HEK293T (cell line): ENCODE measurements at regions not wholly inside any gene's neighbourhood (a gene's known extent, or its start where the extent isn't known, plus 50 kb on each side); places are given as distances from the start of the nearest gene placed in this dataset.
A peak's percentile ranks its signal among the peaks of the same experiment; 100 is the strongest.
"Not testable (repeated sequence)": the region's sequence is repeated elsewhere in the genome, so short reads cannot be mapped to it uniquely, and the experiment has no call there.

Experiments
- CTCF ChIA-PET: fragments of 350-600 bp; formaldehyde crosslinking; extraction: SDS; loops from one replicate; lab custom pipeline; 2021; ENCODE audit warnings: antibody characterized with exemption, inconsistent platforms; lab: Yijun Ruan, JAX
- POLR2A ChIA-PET: fragments of 350-600 bp; formaldehyde crosslinking; extraction: SDS; loops from one replicate; lab custom pipeline; 2020; ENCODE audit warnings: antibody characterized with exemption, inconsistent platforms; lab: Yijun Ruan, JAX
- DNase-seq: peaks from one replicate; pipeline ENCODE4 v3.0.0; 2012; ENCODE audit warnings: mixed read lengths; ENCODE audit errors: extremely low spot score
- ARNT ChIP-seq: fragments of 450-650 bp; IDR thresholded peaks from 2 replicates; pipeline ENCODE4 v1.6.1; 2017; ENCODE audit warnings: mild to moderate bottlenecking
- BHLHE40 ChIP-seq: fragments of 450-650 bp; IDR thresholded peaks from 2 replicates; pipeline ENCODE4 v1.6.1; 2016; ENCODE audit warnings: mild to moderate bottlenecking, moderate library complexity, borderline replicate concordance
- CTBP1 ChIP-seq: fragments of 450-650 bp; IDR thresholded peaks from 2 replicates; pipeline ENCODE4 v1.6.1; 2016; ENCODE audit warnings: borderline replicate concordance
- ELF4 ChIP-seq: fragments of 450-650 bp; IDR thresholded peaks from 2 replicates; pipeline ENCODE4 v1.6.1; 2017; ENCODE audit warnings: antibody characterized with exemption
- FOXA1 ChIP-seq: fragments of 450-650 bp; IDR thresholded peaks from 2 replicates; pipeline ENCODE4 v1.6.1; 2016; ENCODE audit warnings: mild to moderate bottlenecking
- FOXK2 ChIP-seq: fragments of 450-650 bp; IDR thresholded peaks from 2 replicates; pipeline ENCODE4 v1.6.1; 2016; ENCODE audit warnings: mild to moderate bottlenecking
- FOXM1 ChIP-seq: fragments of 450-650 bp; IDR thresholded peaks from 2 replicates; pipeline ENCODE4 v1.6.1; 2017; ENCODE audit warnings: mild to moderate bottlenecking, borderline replicate concordance
- HDGF ChIP-seq: fragments of 450-650 bp; IDR thresholded peaks from 2 replicates; pipeline ENCODE4 v1.6.1; 2017; ENCODE audit warnings: antibody characterized with exemption, borderline replicate concordance
- L3MBTL2 ChIP-seq: fragments of 450-650 bp; conservative IDR thresholded peaks from 2 replicates; pipeline ENCODE4 v1.6.1; 2016; ENCODE audit warnings: mild to moderate bottlenecking
- LEF1 ChIP-seq: fragments of 450-650 bp; IDR thresholded peaks from 2 replicates; pipeline ENCODE4 v1.6.1; 2017; ENCODE audit warnings: mild to moderate bottlenecking, borderline replicate concordance
- NFRKB ChIP-seq: fragments of 450-650 bp; IDR thresholded peaks from 2 replicates; pipeline ENCODE4 v1.6.1; 2016; ENCODE audit warnings: mild to moderate bottlenecking, moderate library complexity
- SP1 ChIP-seq: fragments of 450-650 bp; IDR thresholded peaks from 2 replicates; pipeline ENCODE4 v1.6.1; 2017
- SUZ12 ChIP-seq: fragments of 450-650 bp; IDR thresholded peaks from 2 replicates; pipeline ENCODE4 v1.6.1; 2016; ENCODE audit warnings: mild to moderate bottlenecking
- TARDBP ChIP-seq: fragments of 450-650 bp; IDR thresholded peaks from 2 replicates; pipeline ENCODE4 v1.6.1; 2016
- ZNF384 ChIP-seq: fragments of 450-650 bp; IDR thresholded peaks from 2 replicates; pipeline ENCODE4 v1.6.1; 2016
- TF ChIP-seq, protein P1 (sequence below): fragments of 450-650 bp; IDR thresholded peaks from 2 replicates; pipeline ENCODE4 v1.6.1; 2016

DNA sequence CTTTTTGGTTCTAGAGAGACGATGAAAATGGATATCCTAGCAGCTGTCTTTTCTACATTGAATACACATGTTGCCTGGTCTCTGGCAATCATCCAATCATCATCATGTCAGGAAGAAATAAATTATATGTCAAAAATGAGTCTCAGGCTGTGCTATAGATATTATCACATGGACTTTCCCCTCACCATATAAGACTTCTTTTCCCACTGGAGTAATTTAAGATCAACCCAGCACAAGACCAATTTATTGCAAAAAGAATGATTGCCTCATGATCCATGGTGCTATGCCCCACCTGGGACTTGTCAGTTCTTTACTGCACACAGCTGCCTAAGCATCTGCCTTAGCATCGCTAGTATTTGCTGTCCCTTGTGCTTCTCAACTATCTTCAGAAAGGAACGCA, 783.7 kb upstream of the TMEFF2 start:
- no peak for DNase-seq
- no peak for TF ChIP-seq SP1
- no peak for TF ChIP-seq BHLHE40
- TF ChIP-seq FOXA1: no peak
- TF ChIP-seq TARDBP: no peak
- no peak for TF ChIP-seq SUZ12
- TF ChIP-seq ELF4: no peak
- POLR2A ChIA-PET: no interaction called here
- CTCF ChIA-PET: no interaction called here

DNA sequence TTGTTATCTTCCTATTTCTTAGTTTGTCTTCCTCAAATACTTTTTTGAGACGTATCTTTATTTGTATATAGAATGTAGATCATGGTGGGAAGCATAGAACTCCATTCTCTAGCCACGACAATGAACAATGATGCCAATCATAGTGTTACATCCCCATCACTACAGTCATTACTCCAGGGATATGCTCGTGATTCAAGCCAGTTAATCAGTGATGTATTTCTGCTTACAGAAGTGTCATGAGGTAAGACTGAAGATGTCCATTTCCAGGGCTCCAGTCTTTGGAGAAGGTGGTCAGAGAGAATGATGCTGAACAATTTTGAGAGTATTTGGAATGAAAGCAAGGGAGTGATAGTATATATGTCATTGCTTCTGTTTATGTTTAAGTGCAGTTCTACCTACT, 777.2 kb upstream of the TMEFF2 start:
- no peak for DNase-seq
- TF ChIP-seq ARNT: no peak
- no peak for TF ChIP-seq CTBP1
- TF ChIP-seq TARDBP: no peak
- no peak for TF ChIP-seq LEF1
- no peak for TF ChIP-seq SP1
- no peak for TF ChIP-seq BHLHE40
- ChIA-PET POLR2A (no interaction called here), CTCF (no interaction called here)

DNA sequence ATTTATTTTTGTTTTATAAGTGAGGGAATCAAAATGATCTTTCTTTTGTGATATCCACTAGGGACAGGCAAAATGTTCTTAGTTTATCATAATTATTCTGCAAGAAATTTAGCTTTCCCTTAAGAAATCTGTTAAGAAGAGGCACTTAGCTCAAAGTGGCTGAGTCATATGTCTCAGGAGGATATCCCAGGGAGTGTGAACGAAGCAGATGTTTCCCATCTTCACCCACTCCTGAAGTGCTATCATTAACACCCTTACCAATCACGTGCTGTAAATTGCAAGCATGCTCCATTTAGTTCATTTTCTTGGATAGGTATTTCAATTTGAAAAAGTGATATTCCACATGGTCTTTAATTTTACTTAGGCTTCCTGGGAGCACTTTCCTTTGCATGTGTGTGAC, 774.3 kb upstream of the TMEFF2 start:
- POLR2A ChIA-PET: no interaction called here
- DNase-seq: no peak
- peak; percentile 19; the same call in 1 of the 2 replicates for TF ChIP-seq L3MBTL2
- TF ChIP-seq ZNF384: no peak
- no peak for TF ChIP-seq FOXM1
- TF ChIP-seq FOXK2: no peak
- CTCF ChIA-PET: no interaction called here

DNA sequence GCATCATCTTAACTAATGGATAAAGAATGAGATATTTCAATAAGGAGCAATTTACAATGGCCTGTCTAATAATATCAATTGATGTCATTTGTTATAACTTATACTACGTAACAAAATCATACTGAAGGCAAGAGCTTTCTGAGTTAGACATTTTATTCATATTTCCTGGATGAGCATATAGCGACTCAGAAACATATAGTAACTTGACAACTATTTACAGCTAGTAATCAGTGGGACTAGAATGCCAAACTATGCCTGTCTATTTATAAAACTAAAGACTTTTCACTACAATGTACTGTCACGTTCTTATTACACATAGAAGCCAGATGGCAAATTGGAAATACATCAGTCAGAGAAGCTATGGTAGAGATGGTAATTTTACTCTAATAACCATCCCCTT, 766.2 kb upstream of the TMEFF2 start:
- ChIA-PET POLR2A (no interaction called here), CTCF (no interaction called here)
- no peak for TF ChIP-seq LEF1
- no peak for TF ChIP-seq FOXK2
- no peak for TF ChIP-seq ARNT
- TF ChIP-seq ELF4: no peak
- no peak for TF ChIP-seq FOXM1
- TF ChIP-seq SUZ12: no peak
- TF ChIP-seq L3MBTL2: no peak
- TF ChIP-seq NFRKB: no peak
- TF ChIP-seq FOXA1: no peak
- no peak for TF ChIP-seq HDGF
- no peak for TF ChIP-seq SP1
- TF ChIP-seq, protein P1, sequence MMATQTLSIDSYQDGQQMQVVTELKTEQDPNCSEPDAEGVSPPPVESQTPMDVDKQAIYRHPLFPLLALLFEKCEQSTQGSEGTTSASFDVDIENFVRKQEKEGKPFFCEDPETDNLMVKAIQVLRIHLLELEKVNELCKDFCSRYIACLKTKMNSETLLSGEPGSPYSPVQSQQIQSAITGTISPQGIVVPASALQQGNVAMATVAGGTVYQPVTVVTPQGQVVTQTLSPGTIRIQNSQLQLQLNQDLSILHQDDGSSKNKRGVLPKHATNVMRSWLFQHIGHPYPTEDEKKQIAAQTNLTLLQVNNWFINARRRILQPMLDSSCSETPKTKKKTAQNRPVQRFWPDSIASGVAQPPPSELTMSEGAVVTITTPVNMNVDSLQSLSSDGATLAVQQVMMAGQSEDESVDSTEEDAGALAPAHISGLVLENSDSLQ: no peak
- no peak for TF ChIP-seq ZNF384
- TF ChIP-seq BHLHE40: no peak
- TF ChIP-seq TARDBP: no peak
- TF ChIP-seq CTBP1: no peak
- DNase-seq: no peak

DNA sequence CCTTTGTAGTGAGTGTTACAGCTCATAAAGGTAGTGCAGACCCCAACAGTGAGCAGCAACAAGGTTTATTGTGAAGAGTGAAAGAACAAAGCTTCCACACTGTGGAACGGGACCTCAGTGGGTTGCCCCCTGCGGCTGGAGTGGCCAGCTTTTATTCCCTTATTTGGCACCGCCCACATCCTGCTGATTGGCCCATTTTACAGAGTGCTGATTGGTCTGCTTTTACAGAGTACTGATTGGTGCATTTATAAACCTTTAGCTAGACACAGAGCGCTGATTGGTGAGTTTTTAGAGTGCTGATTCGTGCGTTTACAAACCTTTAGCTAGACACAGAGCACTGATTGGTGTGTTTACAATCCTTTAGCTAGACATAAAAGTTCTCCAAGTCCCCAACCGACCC, 763.9 kb upstream of the TMEFF2 start:
- CTCF ChIA-PET, DNase-seq, POLR2A ChIA-PET: not testable (repeated sequence)

DNA sequence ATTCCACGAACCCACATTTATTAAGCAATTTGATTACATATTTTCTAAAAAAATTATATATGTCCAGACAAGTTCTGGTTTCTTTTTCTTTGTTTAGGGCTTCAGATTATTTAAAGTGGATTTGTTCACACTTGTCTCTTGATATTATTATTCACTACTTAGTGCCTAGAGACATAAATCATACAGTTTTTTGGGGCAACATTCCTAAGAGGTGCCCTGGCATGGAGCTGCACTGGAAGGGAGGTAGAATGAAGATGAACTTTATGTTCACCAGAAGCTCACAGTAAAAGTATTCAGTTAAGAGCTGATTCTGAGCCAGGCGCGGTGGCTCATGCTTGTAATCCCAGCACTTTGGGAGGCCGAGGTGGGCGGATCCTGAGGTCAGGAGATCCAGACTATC, 762.7 kb upstream of the TMEFF2 start:
- TF ChIP-seq BHLHE40: no peak
- TF ChIP-seq TARDBP: no peak
- no peak for TF ChIP-seq NFRKB
- TF ChIP-seq SUZ12: no peak
- no peak for TF ChIP-seq L3MBTL2
- no peak for TF ChIP-seq SP1
- no peak for TF ChIP-seq FOXK2
- no peak for TF ChIP-seq ELF4
- no peak for TF ChIP-seq ZNF384
- TF ChIP-seq, protein P1: no peak
- no peak for TF ChIP-seq FOXM1
- TF ChIP-seq HDGF: no peak
- no peak for TF ChIP-seq CTBP1
- TF ChIP-seq FOXA1: no peak
- ChIA-PET POLR2A (no interaction called here), CTCF (no interaction called here)
- no peak for DNase-seq

DNA sequence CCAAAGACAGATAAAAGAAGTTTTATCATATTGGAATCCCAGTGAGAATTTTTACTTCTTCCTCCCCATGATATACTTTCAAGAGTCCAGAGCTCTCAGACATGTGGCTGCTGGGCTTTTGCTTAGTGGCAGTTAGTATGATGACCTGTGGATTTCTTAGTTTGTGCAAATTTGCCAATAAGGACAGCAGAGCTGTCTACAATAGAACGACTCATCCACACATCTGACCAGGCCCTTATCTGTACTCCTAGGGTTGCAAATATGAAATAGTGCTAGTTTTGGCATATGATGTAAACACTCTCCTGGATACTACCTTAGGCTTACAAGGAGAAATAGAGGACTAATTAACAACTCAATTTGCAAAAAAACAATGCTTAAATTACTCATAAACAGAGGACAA, 758.4 kb upstream of the TMEFF2 start:
- no peak for DNase-seq
- no peak for TF ChIP-seq TARDBP
- no peak for TF ChIP-seq SP1
- TF ChIP-seq CTBP1: no peak
- TF ChIP-seq, protein P1: no peak
- no peak for TF ChIP-seq FOXM1
- TF ChIP-seq FOXK2: no peak
- TF ChIP-seq ARNT: no peak
- no peak for TF ChIP-seq HDGF
- TF ChIP-seq L3MBTL2: no peak
- TF ChIP-seq ELF4: no peak
- TF ChIP-seq LEF1: no peak
- no peak for TF ChIP-seq FOXA1
- no peak for TF ChIP-seq ZNF384
- no peak for TF ChIP-seq BHLHE40
- no peak for TF ChIP-seq NFRKB
- no peak for TF ChIP-seq SUZ12
- ChIA-PET POLR2A (no interaction called here), CTCF (no interaction called here)
